Stimulated activated naive CD8-positive, alpha-beta T cell treated with anti-CD3 and anti-CD28 coated beads, Interleukin-15, amount 100 ng/mL, for 72 hours (primary cell): ENCODE measurements at regions not wholly inside any gene's neighbourhood (a gene's known extent, or its start where the extent isn't known, plus 50 kb on each side); places are given as distances from the start of the nearest gene placed in this dataset.
"Not testable (repeated sequence)": the region's sequence is repeated elsewhere in the genome, so short reads cannot be mapped to it uniquely, and the experiment has no call there.

Experiments used
- ATAC-seq: fragments of 150-1000 bp; cut with Tn5 transposase; 2 replicates; pipeline ENCODE4 v1.10.0; 2021; ENCODE audit warnings: mild to moderate bottlenecking, moderate library complexity
- DNase-seq, 2 donors: peaks; one replicate each; pipeline ENCODE4 v3.0.0; 2021 to 2022
- H3K27ac Mint-ChIP-seq, 2 donors: one replicate each; pipeline ENCODE4 v1.8.0; 2022; ENCODE audit warnings: mild to moderate bottlenecking in 2 of 2, mixed read lengths in 2 of 2, moderate library complexity in 2 of 2
- H3K27me3 Mint-ChIP-seq: one replicate; pipeline ENCODE4 v1.8.0; 2022; ENCODE audit warnings: mixed read lengths
- H3K4me1 Mint-ChIP-seq: one replicate; pipeline ENCODE4 v1.8.0; 2022; ENCODE audit warnings: mild to moderate bottlenecking, mixed read lengths
- H3K4me3 Mint-ChIP-seq, 2 donors: one replicate each; pipeline ENCODE4 v1.8.0; 2022; ENCODE audit warnings: mild to moderate bottlenecking in 2 of 2, mixed read lengths in 2 of 2, moderate library complexity in 1 of 2
- H3K9me3 Mint-ChIP-seq, 2 donors: one replicate each; pipeline ENCODE4 v1.8.0; 2022; ENCODE audit warnings: mixed read lengths in 2 of 2

DNA sequence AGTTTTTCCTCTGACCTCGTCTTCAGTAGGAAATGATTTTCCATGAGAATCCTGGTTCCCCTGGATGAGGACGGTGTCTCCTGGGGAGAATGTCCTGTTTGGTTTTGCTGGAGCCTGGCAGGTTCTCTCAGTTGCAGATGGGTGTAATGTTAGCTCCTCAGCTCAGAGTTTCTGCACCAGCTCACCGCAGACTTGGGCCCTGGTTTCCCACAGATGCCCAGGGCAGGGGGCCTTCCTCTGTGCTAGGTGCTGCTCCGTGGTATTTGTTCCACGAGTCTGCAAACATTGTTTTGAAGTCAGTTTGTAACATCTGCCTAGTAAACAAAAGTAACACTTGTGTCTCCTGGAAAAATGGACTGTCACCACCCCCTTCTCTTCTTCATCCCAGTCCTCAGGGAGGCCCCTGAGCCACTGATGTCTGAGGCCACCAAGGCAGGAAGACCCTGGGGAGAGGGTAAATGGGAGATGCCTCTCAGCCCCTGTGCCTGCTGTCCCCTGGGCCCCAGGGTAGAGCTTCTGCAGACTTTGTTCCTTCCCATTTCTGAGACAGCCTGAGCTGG, 67.3 kb upstream of the ANTXRL start:
- not testable (repeated sequence) for H3K9me3 Mint-ChIP-seq, H3K27me3 Mint-ChIP-seq, DNase-seq, ATAC-seq, H3K4me3 Mint-ChIP-seq
- peaks cover 31% of the 10 kb centered on the region for H3K4me1 Mint-ChIP-seq
- peak overlapping the region in 1 of 2 donors; percentile 87 for H3K27ac Mint-ChIP-seq

- no peak for ATAC-seq
- H3K27me3 Mint-ChIP-seq, result no peaks in the 10 kb centered on the region
- no peaks in the 10 kb centered on the region for H3K9me3 Mint-ChIP-seq
- H3K27ac Mint-ChIP-seq, result no peak overlapping the region
- peaks cover 31% of the 10 kb centered on the region for H3K4me1 Mint-ChIP-seq
- no peak overlapping the region for H3K4me3 Mint-ChIP-seq
- no peak for DNase-seq
Observed at GRCh38 chr10:46220187-46220586, 66.6 kb upstream of the ANTXRL start.

DNA sequence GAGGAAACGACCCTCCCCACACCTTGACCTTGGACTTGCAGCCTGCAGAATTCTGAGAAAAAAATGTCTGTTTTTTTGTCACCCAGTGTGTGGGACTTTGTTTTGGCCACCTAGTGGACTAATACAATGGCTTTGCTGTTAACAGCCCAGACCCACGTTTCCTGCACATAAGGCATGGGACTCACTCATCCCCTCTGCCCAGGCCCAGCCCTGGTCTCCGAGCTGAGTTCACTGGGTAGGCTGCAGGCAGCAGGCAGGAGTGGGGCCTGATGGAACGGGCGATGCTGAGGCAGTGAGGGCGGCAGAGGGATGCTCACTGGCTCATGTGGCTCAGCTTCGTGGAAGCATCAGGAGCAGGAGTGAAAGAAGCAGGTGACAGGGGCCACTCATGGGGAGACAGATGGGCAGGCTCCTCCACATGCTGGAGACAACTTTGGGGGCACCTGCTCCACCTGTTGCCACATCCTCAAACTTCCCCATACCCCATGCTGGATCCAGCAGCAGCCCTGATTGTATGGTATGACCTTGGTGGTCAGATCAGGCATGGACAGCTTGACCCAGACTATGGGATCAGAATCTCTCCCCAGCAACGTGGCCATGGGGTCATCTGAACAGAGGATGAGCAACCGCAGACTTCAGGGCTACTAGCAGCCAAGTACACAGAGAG, 65.8 kb upstream of the ANTXRL start:
- H3K9me3 Mint-ChIP-seq, result no peaks in the 10 kb centered on the region
- ATAC-seq, result no peak
- H3K4me1 Mint-ChIP-seq, result peaks cover 31% of the 10 kb centered on the region
- H3K27me3 Mint-ChIP-seq, result no peaks in the 10 kb centered on the region
- peak overlapping the region; percentile 72 to 87 for H3K27ac Mint-ChIP-seq
- no peak for DNase-seq
- no peak overlapping the region for H3K4me3 Mint-ChIP-seq

DNA sequence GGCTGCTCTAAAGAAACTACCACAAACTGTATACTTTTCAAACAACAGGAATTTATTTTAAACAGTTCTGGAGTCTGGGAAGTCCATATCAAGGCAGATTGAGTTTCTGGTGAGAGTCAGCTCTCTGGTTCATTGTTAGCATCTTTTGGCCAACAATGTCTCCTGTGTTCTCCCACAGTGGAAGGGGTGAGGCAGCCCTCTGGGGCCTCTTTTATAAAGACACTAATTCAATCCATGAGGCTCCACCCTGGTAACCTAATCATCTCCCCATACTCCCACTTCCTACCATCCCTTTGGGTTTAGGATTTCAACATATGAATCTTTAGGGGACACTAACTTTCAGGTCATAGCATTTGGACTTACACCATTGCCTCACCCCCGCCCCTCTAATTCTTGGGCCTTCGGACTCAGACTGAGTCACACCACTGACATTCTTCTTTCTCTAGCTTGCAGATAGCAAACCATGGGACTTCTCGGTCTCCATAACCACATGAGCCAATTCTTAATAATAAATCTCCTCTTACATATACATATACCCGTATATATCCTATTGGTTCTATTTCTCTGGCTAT, 64.3 kb upstream of the ANTXRL start:
- ATAC-seq (no peak), DNase-seq (no peak)
- H3K4me3 Mint-ChIP-seq, result no peak overlapping the region
- peaks cover 26% of the 10 kb centered on the region for H3K4me1 Mint-ChIP-seq
- no peaks in the 10 kb centered on the region for H3K27me3 Mint-ChIP-seq
- H3K27ac Mint-ChIP-seq, result no peak overlapping the region
- H3K9me3 Mint-ChIP-seq, result no peaks in the 10 kb centered on the region

- DNase-seq, result no peak
- Mint-ChIP-seq H3K27ac (no peak overlapping the region), H3K4me3 (no peak overlapping the region), H3K4me1 (peaks cover 20% of the 10 kb centered on the region), H3K9me3 (no peaks in the 10 kb centered on the region), H3K27me3 (no peaks in the 10 kb centered on the region)
- ATAC-seq, result peak; percentile 55
Observed at GRCh38 chr10:46223064-46223480, 63.7 kb upstream of the ANTXRL start.

GRCh38 chr10:46223626-46224413, 63.0 kb upstream of the ANTXRL start:
- H3K4me3 Mint-ChIP-seq, result no peak overlapping the region
- H3K27me3 Mint-ChIP-seq, result no peaks in the 10 kb centered on the region
- peaks cover 18% of the 10 kb centered on the region for H3K4me1 Mint-ChIP-seq
- ATAC-seq (no peak), DNase-seq (no peak)
- no peak overlapping the region for H3K27ac Mint-ChIP-seq
- H3K9me3 Mint-ChIP-seq, result no peaks in the 10 kb centered on the region

- Mint-ChIP-seq H3K9me3 (no peaks in the 10 kb centered on the region), H3K4me1 (peaks cover 19% of the 10 kb centered on the region), H3K4me3 (no peak overlapping the region), H3K27ac (no peak overlapping the region), H3K27me3 (no peaks in the 10 kb centered on the region)
- no peak for ATAC-seq
- DNase-seq, result no peak
Observed at GRCh38 chr10:46224414-46224682, 62.4 kb upstream of the ANTXRL start.

GRCh38 chr10:46225597-46225996, 61.2 kb upstream of the ANTXRL start:
- Mint-ChIP-seq H3K4me3 (no peak overlapping the region), H3K27ac (peak overlapping the region in 1 of 2 donors; percentile 54), H3K4me1 (peaks cover 17% of the 10 kb centered on the region), H3K9me3 (no peaks in the 10 kb centered on the region), H3K27me3 (no peaks in the 10 kb centered on the region)
- ATAC-seq (no peak), DNase-seq (no peak)

GRCh38 chr10:46226232-46226631, 60.6 kb upstream of the ANTXRL start:
- Mint-ChIP-seq H3K27ac (peak overlapping the region in 1 of 2 donors; percentile 25), H3K4me1 (peaks cover 17% of the 10 kb centered on the region), H3K4me3 (no peak overlapping the region), H3K27me3 (no peaks in the 10 kb centered on the region), H3K9me3 (no peaks in the 10 kb centered on the region)
- no peak for DNase-seq
- no peak for ATAC-seq

DNA sequence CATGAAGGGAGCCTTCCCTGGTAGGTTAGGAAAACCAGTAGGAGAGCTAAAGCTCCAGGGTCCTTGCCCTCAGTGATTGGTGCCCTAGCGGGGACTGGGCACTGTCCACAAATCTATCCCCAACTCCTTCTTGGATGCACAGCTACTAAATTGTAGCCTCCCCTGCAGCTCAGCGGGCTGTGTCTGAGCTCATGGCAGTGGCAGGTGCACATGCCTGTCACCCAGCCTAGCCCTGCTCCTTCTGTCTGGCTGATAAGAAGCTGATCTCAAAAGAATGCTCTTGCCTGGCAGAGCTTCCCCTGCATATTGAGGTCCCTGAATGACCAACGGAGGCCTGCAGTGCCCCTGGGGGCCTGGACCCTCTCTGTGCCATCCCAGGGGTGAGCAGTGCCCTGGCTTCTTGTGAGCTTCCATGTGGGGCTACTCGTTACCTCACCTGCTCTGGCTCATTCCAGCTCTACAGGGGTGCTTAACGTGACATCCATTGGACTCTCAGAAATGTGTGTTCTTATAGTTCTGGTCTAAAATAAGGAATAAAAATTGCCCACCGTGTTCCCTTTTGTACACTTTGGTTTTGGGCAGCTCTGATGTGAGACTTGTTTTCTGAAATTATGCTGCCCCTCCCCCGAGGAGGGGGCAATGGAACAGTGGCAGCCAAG, 59.8 kb upstream of the ANTXRL start:
- no peak overlapping the region for H3K27ac Mint-ChIP-seq
- no peak overlapping the region for H3K4me3 Mint-ChIP-seq
- H3K9me3 Mint-ChIP-seq, result no peaks in the 10 kb centered on the region
- DNase-seq (no peak), ATAC-seq (no peak)
- H3K4me1 Mint-ChIP-seq, result peaks cover 17% of the 10 kb centered on the region
- H3K27me3 Mint-ChIP-seq, result no peaks in the 10 kb centered on the region

- H3K4me1 Mint-ChIP-seq, result peaks cover 17% of the 10 kb centered on the region
- H3K27ac Mint-ChIP-seq, result no peak overlapping the region
- no peaks in the 10 kb centered on the region for H3K27me3 Mint-ChIP-seq
- H3K9me3 Mint-ChIP-seq, result no peaks in the 10 kb centered on the region
- H3K4me3 Mint-ChIP-seq, result no peak overlapping the region
- DNase-seq (no peak), ATAC-seq (no peak)
Observed at GRCh38 chr10:46227571-46227935, 59.2 kb upstream of the ANTXRL start.

GRCh38 chr10:46227936-46228562, 58.7 kb upstream of the ANTXRL start:
- ATAC-seq (peak; percentile 12), DNase-seq (no peak)
- Mint-ChIP-seq H3K27me3 (no peaks in the 10 kb centered on the region), H3K4me3 (no peak overlapping the region), H3K9me3 (no peaks in the 10 kb centered on the region), H3K4me1 (peaks cover 17% of the 10 kb centered on the region), H3K27ac (peak overlapping the region in 1 of 2 donors; percentile 27)

DNA sequence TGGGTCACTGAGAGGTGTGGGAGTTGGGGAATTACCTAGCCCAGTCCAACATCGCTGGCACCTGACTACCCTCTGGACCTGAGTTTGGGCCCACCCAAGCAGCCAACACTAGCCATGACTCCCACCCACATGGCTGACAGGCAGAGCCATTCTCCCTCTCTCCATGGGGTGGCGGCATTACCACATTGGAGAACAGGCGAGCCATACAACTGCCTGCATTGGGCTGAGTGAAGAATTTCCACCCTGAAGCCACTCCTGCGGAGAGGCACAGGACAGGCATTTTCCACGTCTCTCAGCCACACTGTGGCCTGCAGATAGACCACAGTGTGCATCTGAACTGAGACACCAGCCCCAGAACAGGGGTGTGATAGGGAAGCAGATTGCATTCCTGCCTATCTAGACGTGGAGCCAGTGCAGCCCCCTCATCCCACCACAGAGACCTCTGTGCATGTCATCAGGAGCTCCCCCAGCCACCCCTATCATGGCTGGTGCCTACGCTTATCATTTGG, 58.2 kb upstream of the ANTXRL start:
- H3K27me3 Mint-ChIP-seq, result no peaks in the 10 kb centered on the region
- peak; percentile 88 for ATAC-seq
- peak overlapping the region in 1 of 2 donors; percentile 27 for H3K27ac Mint-ChIP-seq
- H3K9me3 Mint-ChIP-seq, result no peaks in the 10 kb centered on the region
- H3K4me3 Mint-ChIP-seq, result no peak overlapping the region
- DNase-seq, result peak; percentile 54 to 71
- peaks cover 18% of the 10 kb centered on the region for H3K4me1 Mint-ChIP-seq

DNA sequence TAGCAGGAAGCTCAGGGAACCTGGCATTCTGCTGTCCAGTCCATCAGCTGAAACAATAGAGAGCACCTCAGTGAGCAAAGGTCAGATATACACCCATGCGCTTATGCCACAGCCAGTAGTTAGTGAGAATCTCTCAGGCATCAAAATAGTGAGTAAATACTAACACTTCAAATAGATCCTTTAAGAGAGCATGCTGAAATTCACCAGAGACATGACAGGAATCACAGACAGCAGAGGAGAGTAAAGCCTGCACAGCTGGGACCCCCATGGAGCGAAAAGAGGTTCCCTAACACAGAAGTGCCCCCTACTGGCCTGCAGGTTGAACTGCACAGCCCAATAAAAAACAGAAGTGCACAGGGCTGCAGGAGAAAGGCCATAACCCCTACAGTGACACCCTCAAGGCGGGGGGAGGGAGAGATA, 57.6 kb upstream of the ANTXRL start:
- Mint-ChIP-seq H3K27me3 (no peaks in the 10 kb centered on the region), H3K4me1 (peaks cover 23% of the 10 kb centered on the region), H3K9me3 (no peaks in the 10 kb centered on the region), H3K27ac (no peak overlapping the region), H3K4me3 (no peak overlapping the region)
- ATAC-seq (peak; percentile 36), DNase-seq (no peak)

GRCh38 chr10:46230615-46231014, 56.2 kb upstream of the ANTXRL start:
- Mint-ChIP-seq H3K27me3 (no peaks in the 10 kb centered on the region), H3K9me3 (no peaks in the 10 kb centered on the region), H3K4me3 (no peak overlapping the region), H3K4me1 (peaks cover 25% of the 10 kb centered on the region), H3K27ac (no peak overlapping the region)
- ATAC-seq, result no peak
- DNase-seq, result no peak
